ENCODE measurements at regions not wholly inside any gene's neighbourhood (a gene's known extent, or its start where the extent isn't known, plus 50 kb on each side); places are given as distances from the start of the nearest gene placed in this dataset.
A peak's percentile ranks its signal among the peaks of the same experiment; 100 is the strongest.

DNA sequence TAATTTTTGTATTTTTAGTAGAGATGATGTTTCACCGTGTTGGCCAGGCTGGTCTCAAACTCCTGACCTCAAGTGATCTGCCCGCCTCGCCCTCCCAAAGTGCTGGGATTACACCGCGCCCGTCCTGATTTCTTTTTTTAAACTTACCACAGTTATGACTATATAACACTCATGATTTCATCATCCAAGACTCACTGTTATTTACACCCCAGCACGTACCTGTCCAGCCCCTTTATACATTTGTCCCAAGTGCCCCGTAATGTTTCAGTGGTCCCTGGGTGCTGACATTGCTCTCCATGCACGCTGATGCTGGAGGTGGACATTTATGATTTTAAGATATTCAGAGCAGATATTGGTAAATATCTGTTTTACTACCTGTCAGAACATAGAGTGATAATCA lies 219.9 kb upstream of the GMDS start:
- no peak for DNase-seq (ENCODE audit: low spot score)

DNA sequence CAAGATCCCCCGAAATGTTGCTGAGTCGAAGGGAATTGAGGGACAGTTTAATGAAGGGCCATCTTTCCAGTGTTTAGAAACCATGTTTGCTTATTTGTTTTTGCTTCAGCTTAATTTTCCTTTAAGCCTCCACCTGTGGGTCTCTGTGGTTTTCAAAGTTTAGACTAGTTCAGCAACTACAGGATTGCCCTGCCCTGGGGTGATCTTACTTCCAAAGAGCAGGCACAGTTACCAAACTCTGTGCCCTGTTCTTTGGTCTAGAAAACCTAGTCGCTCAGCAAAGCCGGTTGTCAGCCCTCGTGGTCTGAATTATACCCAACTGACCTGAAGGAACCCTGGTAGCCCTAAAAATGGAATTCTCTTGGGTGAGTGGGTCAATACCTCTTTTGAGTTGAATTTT lies 219.2 kb upstream of the GMDS start:
- no peak for DNase-seq (ENCODE audit: low spot score)

DNA sequence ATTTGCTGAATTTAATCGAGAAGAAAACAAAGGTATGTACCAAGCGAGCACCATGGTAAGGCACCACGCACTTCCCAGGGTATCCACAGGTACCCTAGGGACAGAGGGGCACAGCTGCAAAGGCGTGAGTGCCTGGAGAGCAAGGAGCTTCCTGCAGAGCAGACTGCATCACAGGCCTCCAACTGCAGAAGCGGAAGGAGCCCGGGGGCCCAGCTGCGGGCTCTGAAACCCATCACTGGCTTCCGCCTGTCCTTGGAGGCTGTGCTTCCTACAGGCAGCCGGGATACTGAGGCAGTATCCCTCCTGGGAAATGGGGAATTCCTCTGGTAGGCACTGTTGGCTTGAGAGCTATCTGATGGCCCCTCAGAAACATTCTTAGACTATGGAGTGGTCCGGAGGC lies 217.4 kb upstream of the GMDS start:
- no peak for DNase-seq (ENCODE audit: low spot score)

- DNase-seq (ENCODE audit: low spot score), result no peak
Measured at GRCh38 chr6:2460216-2460745, 214.9 kb upstream of the GMDS start.

DNA sequence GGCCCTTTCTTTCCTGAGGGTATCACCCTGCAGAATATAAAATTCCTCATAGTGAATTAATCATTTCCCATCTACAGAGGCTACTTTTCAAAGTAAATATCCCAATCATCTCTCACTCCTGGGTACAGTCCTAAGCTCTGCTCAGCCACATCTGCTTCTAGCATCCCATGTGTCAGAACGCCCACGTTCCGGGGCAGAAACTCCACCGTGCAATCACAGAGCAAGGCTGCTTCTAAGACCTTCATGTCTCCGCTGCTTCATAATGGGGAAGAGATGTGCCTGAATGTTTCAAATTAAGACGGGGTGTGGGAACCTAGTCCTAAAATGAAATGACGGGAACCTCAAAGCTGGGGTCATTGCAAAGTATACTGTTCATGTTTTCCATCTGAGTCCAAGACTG lies 208.8 kb upstream of the GMDS start:
- no peak for DNase-seq (ENCODE audit: low spot score)

DNA sequence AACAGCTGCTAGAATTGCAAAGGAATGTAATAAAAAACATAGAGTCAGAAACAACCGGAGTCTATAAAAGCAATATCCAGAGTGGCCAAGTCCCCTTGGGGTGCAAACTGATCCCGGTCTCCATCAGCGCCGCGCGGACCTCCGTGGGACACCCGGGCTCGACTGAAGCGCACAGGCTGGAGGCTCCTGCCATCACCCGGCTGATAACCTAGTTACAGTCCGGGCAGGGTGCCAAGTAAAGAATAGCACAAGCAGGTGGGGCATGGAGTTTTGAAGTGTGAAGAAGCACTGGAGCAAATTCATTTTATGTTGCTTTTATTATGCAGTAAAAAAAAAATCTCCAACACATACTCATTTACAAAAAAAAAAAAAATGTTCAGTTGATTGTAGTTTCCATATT lies 205.1 kb upstream of the GMDS start:
- no peak for DNase-seq (ENCODE audit: low spot score)

DNA sequence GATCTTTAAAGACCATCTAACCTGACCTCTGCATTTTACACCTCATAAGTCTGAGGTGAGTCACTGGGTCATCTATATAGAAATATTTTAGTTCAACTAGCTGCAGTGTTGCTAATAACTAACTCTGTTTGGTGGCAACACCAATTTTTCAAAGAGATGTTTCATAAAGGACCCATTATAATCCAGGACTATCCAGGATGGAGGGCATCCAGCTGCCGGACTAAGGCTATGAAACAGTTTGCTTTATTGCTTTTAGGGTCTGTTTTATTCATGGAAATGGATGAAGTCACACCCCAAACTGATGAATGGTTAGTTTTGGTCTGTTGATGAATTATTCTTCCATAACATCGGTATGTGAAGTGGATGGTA lies 204.2 kb upstream of the GMDS start:
- DNase-seq (ENCODE audit: low spot score), result no peak

DNA sequence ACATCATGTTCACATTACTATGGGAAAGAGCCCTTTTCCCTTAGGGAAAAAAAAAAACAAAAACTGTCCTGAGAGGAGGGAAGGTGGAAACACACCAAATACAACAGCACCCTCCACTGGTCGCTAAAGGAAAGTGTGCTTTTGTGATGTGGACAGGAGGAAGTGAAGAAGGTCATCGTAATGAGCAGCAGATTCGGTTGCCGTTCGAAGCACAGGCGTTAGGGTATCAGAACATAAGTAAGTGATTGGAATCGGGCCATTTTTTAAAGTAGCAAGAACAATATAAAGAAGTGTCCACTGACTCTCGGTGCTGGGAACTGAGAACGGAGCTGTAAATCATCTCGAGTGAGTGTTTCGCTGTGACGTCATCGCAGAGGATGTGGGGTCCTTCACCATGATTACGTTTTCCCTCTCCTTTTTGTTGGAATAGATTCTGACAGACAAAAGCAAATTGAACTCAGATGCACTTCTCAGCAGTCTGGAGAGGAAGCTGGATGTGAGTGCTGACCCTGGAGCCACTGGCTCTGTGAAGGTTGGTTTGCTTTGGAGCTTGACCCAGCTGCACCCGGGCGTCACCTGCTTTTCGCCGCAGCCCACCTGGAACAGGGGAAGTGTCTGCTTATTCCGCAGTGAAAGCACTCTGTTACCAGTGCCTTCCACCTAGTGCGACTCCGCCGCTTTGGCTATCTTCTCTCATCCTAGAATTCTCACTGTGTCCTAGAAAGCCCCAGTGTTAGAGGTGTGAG lies 203.6 kb upstream of the GMDS start:
- peak; percentile 26 for DNase-seq (ENCODE audit: low spot score)

DNA sequence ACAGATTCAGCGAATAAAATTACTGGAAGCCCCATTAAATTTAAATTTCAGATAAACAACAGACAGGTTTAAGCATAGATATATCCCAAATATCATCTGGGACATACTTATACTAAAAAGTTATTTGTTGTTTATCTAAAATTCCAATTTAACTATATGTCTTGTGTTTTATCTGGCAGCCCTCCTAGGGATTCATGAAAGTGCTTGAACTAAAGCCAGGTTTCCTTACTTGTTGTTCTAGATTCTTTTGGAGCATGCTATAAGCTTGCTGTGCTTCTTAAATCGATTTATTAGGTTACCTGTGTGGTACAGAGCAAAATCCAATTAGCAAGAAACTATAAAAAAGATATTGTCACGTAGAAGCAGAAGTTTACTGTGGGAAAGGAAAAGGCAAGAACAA lies 202.5 kb upstream of the GMDS start:
- no peak for DNase-seq (ENCODE audit: low spot score)

GRCh38 chr6:2447318-2447920 lies 202.0 kb upstream of the GMDS start:
- DNase-seq (ENCODE audit: low spot score), result no peak

- no peak for DNase-seq (ENCODE audit: low spot score)
Measured at GRCh38 chr6:2441601-2442475, 196.4 kb upstream of the GMDS start.

GRCh38 chr6:2440516-2440915 lies 195.1 kb upstream of the GMDS start:
- DNase-seq (ENCODE audit: low spot score), result no peak

DNA sequence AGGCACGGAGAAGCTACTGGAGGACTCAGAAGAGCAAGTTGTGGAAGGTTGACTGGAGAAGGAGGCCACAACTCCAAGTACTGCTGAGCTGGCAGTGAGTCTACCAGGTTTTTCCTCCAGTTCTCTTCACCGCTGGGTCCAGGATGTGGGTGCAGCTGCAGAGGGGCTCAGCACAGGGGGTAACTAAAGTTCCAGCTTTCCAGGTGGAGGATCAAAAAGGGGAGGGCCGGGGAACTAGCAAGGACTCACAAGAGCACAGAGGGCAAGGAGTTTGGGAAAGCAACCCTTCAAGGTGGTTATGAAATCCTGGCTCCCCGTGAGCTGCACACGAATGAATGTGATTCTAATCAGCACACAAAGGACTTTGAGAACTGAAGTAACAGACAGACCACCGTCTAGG lies 194.2 kb upstream of the GMDS start:
- DNase-seq (ENCODE audit: low spot score), result no peak

DNA sequence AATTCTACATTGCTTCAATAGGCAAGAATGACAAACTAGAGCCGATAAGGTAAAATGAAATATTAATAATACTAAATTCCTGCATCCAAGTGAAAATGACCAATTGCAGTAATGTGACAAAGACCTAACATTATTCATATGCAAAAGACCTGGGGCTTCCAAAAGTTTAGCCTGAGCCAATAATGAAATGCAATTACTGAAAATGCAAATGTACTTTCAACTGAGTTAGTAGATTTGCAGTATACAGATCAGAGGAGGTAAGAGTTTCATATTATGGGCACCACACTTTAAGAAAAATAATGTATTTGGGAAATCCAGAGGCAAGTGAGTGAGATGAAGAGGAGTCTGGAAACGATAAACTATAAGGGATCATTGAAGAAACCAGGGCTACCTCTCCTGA lies 193.7 kb upstream of the GMDS start:
- no peak for DNase-seq (ENCODE audit: low spot score)

- DNase-seq (ENCODE audit: low spot score), result no peak
Measured at GRCh38 chr6:2436410-2437154, 191.2 kb upstream of the GMDS start.

DNA sequence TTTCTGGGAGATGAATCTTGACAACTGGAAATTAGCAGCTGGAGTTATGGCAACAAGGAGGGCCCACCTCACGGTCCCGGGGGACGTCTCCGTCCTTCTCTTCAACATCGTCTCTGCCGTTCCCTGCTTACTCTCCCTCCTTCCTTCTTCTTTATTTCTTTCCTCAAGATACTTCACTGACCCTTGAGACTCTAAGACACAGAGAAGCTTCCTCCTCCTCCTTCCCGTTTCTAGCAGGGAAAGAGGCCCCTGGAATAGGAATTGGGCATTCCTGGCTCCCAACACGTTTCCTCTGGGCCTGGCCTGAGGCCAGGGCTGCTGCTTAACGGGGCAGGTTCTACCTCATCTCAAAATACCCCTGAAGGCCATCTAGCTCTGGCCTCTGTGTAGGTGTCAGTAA lies 189.9 kb upstream of the GMDS start:
- no peak for DNase-seq (ENCODE audit: low spot score)

GRCh38 chr6:2434912-2435311 lies 189.5 kb upstream of the GMDS start:
- no peak for DNase-seq (ENCODE audit: low spot score)

- DNase-seq (ENCODE audit: low spot score), result no peak
Measured at GRCh38 chr6:2434116-2434515, 188.7 kb upstream of the GMDS start.

DNA sequence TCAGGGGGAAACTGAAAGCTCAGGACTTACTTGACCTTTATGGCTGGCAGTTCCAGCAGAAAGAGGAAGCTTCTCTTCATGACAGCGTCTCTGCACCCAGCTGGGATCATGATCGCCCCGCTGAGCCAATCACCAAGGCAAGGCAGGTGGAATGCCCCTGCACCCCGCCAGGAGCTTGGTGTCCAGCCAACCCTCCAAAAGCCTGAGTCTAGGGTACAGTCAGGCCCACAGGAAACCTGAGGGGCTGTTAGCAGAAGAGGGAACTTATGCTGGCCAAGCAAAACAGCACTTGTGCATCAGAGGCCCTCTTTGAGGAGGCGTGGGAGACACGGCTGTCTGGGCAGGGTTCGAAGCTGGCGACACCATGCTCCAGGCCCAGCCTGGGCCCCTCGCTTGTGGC lies 188.3 kb upstream of the GMDS start:
- no peak for DNase-seq (ENCODE audit: low spot score)

DNA sequence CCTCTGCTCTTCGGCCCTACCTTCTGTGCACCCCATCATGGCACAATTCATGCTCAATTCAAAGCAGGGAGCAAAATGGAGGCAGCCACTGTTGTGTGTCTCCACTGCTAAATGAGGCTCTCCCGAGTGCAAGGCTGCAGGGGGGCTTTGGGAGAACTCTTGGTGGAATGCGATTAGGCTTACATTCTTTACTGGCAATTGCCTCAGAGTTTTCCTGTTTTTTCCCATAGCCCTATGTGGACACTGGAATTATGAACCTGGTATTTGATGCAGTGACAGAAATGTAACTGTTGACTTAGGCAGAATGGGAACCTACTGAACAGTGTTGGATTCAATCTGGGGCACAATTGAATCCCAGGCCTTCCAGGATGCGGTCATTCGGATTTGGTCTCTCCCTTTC lies 187.9 kb upstream of the GMDS start:
- DNase-seq (ENCODE audit: low spot score), result no peak

DNA sequence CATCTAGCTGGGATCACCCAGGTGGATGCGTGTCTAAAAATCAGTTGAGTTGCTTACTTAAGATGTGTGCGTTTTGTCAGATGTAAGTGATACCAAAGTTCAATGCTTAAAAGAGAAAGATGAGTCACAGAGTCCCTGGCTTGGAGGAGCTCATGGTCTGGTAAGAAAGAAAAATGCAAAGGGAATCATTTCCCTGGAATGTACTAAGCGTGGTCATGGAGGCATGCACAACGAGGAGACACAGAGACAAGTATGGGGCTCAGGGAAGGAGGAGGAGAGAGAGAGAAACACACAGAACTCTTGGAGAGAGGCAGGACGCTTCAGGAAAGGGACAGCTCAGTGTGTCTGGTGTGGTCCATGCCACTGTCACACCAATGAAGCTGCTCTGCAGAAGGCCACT lies 186.9 kb upstream of the GMDS start:
- no peak for DNase-seq (ENCODE audit: low spot score)

- no peak for DNase-seq (ENCODE audit: low spot score)
Measured at GRCh38 chr6:2430612-2431011, 185.2 kb upstream of the GMDS start.
